Cerebellar cortex (tissue), 1 donor: ENCODE measurements at regions not wholly inside any gene's neighbourhood (a gene's known extent, or its start where the extent isn't known, plus 50 kb on each side); places are given as distances from the start of the nearest gene placed in this dataset.

ENCODE experiments used
- DNase-seq: peaks from one replicate; pipeline ENCODE4 v3.0.0-alpha.2; 2015; ENCODE audit warnings: low spot score

DNA sequence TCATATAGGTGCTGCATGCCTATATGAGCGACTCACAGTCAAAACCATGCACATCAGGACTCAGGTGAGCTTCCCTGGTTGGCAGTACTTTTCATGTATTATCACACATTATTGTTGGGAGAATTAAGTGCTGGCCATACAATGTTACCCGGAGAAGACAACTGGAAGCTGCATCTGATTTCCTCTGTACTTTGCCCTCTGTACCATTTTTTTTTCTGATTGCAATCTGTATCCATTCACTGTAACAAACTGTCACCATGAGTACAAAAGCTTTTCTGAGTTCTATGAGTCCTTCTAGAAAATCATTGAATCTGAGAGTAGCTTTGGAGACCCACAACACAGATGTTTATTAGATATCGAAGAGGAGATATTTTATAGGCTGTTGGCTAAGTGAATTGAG is 651.0 kb downstream of the NR2F1-AS1 start:
- DNase-seq: no peak

DNA sequence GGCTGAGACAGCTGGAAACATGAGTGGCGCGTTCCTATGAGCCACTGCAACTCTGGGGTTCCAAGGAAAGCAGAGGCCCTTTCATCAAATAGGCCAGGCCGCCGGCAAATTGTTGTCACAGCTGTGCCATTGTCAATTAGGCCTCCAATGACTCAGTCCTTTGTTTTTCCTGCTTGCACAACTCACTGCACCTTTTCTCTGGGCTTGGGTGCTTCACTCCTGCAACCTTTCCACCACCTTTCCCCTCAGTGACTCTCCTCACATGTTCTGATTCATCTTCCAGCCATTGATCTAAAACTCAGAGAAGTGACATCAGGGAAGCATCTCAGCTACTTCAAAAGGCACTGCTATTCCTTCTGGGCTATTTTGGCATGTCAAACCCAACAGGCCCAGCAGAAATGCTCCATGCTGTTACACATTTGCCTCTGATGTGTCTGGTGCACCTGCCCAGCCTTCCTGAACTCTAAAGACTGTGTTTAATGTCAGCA is 653.7 kb downstream of the NR2F1-AS1 start:
- DNase-seq: no peak

DNA sequence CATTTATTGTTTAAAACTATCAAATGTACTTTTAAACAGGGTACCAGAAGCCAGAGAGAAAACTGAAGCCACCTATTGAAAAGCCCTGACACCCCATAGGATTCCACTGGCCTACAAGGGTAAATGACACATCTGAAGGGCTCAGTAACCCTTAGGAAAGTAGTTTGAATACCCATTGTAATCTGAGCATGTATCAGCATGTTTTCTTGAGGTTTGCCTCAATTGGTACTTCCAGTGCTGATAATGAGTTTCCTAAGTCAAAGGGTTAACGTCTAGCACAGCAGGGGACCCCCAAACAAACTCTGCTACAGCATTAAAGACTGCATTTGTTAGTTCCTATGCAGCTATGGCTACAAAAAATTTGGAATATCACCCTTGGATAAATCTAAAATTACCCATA is 657.1 kb downstream of the NR2F1-AS1 start:
- DNase-seq: no peak

DNA sequence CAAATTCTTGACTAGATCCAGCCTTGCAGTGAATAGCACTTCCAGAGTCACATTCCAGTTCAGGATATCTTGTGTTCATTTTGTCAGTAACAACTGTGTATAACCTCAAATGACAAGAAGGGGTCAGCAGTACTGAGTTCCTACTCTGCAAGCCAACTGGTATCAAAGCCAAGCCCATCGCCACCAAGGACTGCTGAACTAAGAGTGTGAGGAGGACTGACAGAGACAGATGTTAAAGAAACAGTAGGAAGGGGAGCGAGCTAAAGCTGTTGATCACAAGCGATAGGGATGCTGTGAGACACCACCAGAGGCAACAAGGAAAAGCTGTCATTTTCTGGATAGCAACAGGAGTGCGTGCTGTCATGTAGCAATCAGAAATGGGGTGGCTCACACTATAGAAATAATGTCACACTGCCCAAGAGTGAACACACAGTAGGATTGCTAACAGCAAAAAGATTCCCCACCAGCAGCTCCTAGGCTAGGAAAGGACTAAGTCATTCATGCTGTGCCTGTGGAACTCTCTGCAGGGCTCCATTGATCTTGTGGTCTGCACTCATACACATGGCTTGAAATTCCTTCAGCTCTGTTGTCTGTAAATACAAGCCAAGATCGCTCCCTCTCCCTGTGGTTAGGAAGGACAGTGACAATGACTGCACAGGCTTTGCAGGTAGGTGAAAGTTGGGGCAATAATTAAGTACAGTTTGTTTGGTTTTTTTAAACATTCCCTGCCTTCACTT is 658.6 kb downstream of the NR2F1-AS1 start:
- DNase-seq: no peak

DNA sequence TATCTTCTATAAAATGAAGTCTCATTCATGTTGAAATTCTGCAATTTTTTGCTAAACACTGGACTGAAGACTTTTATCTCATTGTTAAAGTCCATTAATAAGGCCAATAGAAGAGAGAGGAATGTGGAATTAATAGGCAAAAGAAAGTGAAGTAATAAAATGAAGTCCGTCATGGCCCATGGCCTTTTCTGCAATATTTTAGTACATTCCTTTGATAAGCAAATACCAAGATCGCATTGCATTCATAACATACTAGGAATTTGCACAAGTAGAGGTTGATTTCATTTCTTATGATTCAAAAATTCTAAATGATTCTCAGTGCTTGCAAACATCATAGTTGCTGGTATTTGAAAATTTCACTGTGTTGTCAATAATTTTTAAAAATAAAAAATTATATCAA is 664.0 kb downstream of the NR2F1-AS1 start:
- DNase-seq: no peak

DNA sequence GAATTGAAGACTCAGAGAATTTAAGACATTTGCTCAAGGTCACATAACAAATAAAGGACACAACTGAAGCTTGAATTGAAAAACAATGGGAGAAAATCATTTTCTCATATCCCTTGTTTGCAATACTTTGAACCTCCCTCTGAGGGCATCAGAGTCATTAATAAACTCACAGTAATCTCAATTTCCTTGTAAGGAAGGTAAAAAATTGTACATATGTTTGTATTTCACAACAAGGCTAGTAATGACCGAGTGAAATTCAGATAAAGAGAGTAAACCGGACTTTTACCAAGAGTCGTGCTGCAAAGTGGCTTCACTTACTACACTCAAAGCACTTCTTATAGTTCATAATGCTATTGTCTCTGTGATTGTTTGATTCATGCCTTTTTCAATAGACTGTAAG is 665.0 kb downstream of the NR2F1-AS1 start:
- peak; percentile 29 for DNase-seq

DNA sequence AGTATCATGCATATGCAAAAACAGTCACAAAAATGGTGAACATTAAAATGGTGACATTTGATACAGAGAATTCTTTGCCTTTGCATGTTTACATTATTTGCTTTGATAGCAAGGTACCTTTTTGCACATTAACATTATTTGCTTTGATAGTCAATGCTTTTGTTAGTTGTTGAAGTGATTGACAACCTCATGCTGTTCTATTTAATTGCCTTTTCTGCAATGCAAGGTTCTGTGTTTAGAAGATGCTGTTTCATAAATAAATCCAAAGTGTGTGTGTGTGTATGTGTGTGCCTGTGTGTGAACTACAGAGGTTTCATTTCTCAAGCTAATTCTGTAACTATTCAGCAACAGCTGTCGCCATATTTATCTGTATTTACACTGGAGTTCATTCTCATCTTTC is 668.7 kb downstream of the NR2F1-AS1 start:
- DNase-seq: no peak

DNA sequence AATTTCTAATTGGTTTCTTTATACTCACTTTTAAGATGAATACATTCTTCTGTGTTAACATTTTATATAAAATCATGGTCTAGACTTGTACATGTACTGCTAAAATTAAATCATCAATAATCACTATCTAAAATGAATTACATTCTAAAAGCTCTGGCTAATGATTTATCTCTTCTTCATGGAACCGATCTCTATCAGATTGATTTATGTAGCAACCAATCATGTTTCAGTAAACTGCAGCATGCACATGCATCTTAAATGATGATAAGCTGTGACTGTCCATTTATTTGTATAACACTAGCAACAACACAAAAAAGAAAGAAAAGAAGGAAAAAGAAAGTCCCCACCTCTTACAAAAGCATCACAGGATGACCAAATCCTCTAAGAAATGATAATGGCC is 669.2 kb downstream of the NR2F1-AS1 start:
- no peak for DNase-seq

DNA sequence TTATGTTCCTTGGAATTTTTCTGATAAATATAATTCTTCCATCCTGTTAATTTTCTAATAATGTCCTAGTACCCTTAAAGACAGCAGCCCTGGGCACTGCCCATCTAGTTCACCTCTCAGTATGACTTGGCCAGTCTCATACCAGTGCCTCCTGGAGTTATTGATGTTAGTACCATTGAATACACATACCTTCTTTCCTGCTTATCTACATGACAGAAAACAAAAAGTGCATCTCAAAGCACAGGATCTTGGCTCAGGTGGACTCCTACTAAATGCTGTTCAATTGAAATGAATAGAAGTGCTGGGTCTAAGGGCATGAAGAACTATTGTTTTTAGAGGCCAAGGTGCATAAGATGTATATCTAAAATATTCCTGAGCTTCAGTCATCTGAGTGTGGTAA is 669.7 kb downstream of the NR2F1-AS1 start:
- DNase-seq: no peak

DNA sequence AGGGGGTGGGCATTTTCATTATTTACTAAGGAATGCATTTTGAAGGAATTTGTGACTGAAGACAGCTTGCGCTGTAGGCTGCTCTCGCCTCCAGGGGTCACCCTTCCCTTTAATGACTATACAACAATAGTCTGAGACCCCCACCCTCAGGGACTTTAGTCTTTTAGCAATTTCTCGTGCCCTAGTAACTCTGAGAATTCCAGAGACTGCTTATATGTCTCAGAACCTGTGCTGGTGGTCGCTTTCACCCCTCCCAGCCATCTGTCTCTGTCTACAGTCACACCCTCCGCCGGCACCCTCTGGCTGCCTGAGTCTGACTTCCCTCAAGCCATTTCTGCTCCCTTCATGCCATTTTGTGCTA is 671.4 kb downstream of the NR2F1-AS1 start:
- DNase-seq: peak; percentile 46

DNA sequence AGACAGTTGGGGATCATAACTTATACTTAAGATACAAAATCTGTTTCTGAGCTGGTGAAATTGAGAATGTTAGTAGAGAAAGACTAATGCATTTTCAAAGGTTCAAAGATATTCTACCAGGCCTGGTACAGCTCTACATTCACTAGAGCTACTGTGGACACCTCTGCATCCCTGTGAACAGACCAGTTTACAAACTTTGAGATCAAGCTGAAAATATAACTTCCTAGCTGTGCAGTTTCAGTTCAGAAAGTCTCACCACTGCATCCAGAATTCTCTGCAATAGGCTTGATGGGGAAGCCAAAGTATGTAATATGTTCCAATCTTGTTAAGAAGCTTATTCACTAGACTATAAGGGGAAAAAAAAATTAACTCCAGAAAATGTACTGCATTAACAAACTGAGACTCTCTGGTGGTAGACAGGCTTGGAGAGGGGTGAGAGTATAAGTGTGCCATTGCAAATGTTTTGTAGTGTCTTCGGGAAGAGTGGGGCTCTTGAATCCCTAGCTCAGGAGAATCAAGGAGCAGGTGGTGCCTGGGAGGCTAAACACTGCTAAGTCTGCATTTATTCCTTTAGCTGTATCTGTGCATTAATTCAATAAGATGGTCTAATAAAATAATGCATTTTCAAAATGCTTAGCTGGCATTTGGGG is 671.9 kb downstream of the NR2F1-AS1 start:
- DNase-seq: no peak

DNA sequence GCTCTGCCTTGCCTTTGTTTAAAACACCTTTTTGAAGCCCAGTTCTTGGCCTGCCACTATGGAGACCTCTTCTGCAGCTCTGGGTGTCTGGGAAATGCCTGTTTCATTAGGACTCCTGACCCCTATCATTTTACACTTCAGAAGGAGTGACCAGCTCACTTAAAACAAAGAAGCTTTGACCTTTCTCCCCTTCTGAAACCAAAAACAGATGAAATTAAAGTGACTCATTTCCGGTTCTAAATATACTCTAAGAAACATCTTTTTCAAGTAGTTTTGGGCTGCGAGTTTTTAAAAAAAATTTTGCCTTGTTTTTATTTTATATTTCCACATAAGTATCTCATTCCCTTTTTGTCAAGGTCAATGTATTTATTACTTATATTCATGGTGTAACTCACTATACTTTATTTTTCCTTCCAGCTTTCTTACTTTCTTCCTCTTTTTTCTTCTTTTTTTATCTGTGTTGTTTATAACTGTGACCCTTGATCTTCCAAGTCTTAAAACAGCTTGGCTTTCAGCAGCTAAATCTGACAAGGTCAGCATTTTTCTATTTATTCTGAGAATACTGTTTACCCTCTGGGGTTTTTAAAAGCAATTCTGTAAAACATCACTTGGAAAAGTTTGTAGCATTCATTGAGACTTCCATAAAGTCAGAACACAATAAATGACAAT is 672.9 kb downstream of the NR2F1-AS1 start:
- DNase-seq: no peak

DNA sequence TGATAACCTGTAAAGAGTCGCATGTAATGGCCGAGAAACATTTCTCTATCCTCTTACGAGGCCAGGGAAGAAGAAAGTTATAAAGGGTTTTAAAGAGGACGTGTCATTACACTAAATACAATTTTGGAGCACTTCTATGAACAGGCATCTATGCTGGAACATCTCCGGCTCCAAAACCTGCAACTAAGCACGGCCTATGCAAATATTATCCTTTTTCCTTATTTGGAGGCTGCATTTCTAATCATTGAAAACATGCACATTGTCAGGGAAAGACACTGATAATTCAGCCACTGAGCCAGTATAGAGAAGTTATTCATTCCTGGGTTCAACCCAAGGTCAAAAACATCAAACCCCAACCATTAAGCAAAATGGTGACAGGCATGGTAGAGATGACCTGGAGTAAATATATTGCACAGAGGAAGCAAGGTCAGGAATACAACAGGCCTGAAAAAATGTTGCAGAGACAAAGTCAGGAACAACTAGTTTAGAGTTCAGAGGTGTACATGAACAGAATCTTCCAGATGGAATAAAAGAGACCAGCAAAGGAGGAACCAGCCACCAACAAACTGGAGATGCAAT is 674.1 kb downstream of the NR2F1-AS1 start:
- DNase-seq: no peak

DNA sequence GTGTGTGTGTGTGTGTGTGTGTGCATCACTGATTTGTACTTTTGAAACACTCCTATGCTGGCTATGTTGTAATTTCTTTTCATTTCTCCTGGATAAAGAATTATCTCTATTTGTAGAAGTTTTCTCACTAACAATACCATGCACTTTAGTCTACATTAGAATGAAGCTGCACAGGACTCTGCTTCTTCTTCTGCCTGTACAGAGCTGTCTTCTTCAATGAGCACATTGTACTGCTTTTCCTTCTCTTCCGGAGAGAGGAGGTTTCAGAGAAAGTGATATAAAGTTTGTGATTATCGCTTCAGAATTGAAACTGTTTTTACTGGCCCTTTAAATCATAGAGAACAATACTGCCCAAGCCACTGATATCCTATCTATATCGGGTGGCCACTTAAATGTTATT is 677.0 kb downstream of the NR2F1-AS1 start:
- DNase-seq: no peak

DNA sequence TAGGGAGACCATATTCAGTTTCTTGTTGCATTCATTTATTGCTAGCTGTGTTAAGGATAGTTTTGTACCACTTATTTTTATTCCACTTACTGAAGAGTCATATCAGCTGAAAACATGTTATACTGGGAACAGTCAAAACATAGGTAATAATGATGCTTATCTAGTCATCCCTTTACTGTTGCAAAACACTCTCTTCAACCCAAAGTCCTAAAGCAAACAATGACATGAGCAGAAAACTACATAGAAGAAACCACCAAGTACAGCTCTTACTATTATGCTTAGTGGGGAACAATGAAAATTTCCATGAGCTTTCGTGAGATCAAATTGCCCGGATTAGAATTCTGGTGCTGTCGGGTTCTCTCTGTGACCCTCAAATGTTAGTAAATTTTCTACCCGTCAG is 681.4 kb downstream of the NR2F1-AS1 start:
- no peak for DNase-seq

DNA sequence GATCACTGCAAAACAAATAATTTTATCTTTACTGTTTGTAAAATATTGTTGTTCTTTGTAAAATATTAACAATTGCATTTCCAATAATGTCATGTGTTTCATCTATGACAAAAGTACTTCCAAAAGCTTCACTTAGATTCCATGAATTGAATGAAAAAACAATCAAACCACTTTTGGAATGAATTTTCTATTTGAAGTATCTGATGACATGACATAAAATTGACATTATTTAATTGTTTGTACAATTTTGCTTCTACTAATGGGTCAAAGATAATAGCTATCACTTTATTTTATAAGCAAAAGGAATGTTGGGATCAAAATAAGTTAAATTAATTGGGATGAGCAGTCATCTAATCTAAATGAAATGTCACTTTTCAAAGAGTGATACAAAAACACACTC is 684.3 kb downstream of the NR2F1-AS1 start:
- no peak for DNase-seq

DNA sequence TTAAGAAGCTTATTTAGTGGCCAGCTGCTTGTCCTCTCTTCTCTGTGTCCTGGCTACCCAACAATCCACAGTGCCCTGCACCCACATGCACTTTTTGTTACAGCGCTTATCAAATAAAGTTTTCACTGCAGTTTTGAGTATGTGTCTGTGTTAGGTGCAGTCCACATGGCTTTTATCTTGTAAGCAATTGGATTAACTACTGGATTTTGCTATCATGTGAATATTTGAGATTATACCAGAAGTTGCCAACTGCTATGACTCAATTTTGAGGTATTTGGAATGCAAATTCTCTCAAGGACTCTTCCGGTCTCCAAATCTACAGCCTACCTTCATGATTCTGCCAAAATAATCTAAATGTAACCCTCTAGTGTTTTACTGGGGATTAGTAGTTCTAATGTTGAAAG is 690.2 kb downstream of the NR2F1-AS1 start:
- DNase-seq: no peak

DNA sequence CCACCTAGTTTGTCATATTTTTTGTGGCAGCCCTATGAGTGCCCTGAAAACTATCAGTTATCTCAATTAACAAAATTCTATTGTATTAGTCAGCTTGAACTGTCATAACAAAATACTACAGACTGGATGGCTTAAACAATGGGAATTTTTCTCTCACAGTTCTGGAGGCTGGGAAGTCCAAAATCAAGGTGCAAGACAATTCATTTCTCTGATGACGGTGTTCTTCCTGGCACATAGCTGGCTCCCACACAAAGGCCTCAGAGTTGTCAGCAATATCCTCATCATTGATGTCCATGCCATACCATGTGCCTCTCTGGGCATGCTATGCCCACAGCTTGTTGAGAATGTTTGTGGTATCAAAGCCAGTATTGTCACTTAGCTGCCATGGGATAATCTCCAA is 691.9 kb downstream of the NR2F1-AS1 start:
- no peak for DNase-seq

DNA sequence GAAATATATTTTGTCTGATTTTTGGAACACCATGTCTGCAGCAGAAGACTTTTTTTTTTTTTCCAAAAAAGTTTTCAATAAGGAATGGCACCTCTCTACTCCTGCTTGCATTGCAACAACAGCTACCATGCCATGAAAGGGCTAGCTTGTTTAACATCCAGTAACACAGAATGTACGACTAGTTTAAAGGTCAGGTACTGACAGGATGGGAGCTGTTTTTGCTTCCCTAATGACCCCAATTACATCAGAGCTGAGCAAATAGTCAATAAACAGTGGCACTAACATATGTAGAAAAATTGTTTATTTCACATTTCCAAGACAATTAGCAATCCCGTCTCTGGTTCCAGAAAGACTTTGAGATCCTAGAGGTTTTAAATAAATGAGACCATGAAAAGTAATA is 693.8 kb downstream of the NR2F1-AS1 start:
- DNase-seq: no peak

DNA sequence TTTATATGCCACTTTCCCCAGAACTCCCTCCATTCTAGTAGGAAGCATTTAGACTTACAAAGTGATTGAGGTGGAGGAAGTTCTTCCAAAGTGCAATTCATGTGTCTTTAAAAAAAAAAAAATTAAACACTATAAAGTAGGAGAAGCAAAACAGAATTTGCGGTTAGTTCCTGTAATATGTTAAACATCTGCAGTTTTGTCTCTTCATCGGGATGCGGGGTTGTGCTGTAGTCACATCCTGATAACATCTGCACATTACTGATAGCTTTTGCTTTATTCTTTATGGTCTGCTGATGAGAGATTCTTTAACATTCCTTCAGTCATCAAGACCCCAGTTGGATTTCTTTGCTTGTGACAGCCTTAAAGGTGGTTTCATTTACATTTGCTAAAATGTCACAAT is 694.3 kb downstream of the NR2F1-AS1 start:
- DNase-seq: no peak

DNA sequence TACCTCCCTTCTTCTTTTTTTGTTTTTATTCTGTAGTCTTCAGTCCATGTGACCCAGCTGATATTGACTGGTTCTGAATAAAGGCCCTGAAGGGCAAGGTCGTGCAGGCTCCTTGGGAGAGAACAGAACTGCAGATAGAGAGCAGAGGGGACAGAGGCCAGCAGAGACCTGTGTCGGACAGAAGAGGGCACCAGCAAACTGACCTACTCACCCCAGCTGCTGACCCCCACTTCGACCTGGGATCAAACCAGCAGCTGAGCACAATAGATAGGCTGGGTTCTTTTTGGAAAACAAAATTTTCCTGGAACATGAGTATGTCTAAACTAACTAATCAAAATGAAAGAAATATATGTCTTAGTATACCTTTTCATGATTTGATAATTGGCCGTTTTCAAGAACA is 695.1 kb downstream of the NR2F1-AS1 start:
- DNase-seq: no peak

DNA sequence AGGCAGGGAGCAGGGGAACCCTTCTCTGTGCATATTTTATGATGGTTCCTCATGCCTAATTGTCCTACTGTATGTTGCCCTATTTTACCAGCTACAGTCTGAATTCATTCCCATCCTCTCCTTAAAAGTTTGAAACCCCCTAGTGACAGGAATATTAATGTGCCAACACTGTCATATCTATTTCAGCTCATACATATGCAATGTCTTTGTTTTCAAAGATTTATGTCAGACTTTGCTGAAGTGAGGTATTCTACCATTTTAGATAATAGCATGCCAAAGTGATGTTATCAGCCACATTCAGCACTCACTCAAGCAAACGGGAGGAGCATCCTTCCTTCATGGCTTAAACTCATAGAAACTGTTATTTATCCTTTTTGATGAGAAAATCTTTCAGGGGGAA is 696.5 kb downstream of the NR2F1-AS1 start:
- no peak for DNase-seq
